Fibroblast of lung (primary cell): ENCODE measurements at regions not wholly inside any gene's neighbourhood (a gene's known extent, or its start where the extent isn't known, plus 50 kb on each side); places are given as distances from the start of the nearest gene placed in this dataset.
A peak's percentile ranks its signal among the peaks of the same experiment; 100 is the strongest.

Experiments
- DNase-seq, 2 donors: peaks; one replicate each; pipeline versions ENCODE4 v3.0.0 to v3.0.0-alpha.2; 2010; ENCODE audit warnings: low read depth in 2 of 2
- H2AFZ ChIP-seq: 2 replicates; pipeline ENCODE4 v1.5.1; 2012; ENCODE audit warnings: low read length, control low read depth, inconsistent platforms
- H3K27ac ChIP-seq: 2 replicates; pipeline ENCODE4 v1.5.1; 2011; ENCODE audit warnings: low read length, control low read depth; ENCODE audit not compliant: insufficient read depth
- H3K27me3 ChIP-seq: 2 replicates; pipeline ENCODE4 v1.5.1; 2011; ENCODE audit warnings: mild to moderate bottlenecking, low read length; ENCODE audit not compliant: control insufficient read depth, insufficient read depth
- H3K36me3 ChIP-seq: 2 replicates; pipeline ENCODE4 v1.5.1; 2011; ENCODE audit warnings: low read length; ENCODE audit not compliant: control insufficient read depth, insufficient read depth
- H3K4me1 ChIP-seq: 2 replicates; pipeline ENCODE4 v1.5.1; 2011; ENCODE audit warnings: low read length; ENCODE audit not compliant: control insufficient read depth, insufficient read depth; ENCODE audit errors: extremely low read depth
- H3K4me2 ChIP-seq: 2 replicates; pipeline ENCODE4 v1.5.1; 2011; ENCODE audit warnings: low read length, control low read depth; ENCODE audit not compliant: insufficient read depth; ENCODE audit errors: extremely low read depth
- H3K4me3 ChIP-seq, 4 experiments: fragments of 200-600 bp in 1 of 4; sonication (generic) in 1 of 4; replicated peaks in 1 of 4; 2 replicates each; pipeline ENCODE4 v1.5.1; 2011 to 2016; ENCODE audit warnings: low read length in 4 of 4, low read depth in 3 of 4, mild to moderate bottlenecking in 3 of 4, control low read depth in 2 of 4, inconsistent platforms in 1 of 4, mixed read lengths in 1 of 4; ENCODE audit not compliant: insufficient read depth in 1 of 4; ENCODE audit errors: control extremely low read depth in 1 of 4
- H3K79me2 ChIP-seq: 2 replicates; pipeline ENCODE4 v1.5.1; 2012; ENCODE audit warnings: mild to moderate bottlenecking, low read length, inconsistent platforms; ENCODE audit not compliant: control insufficient read depth, insufficient read depth
- H3K9ac ChIP-seq: 2 replicates; pipeline ENCODE4 v1.5.1; 2011; ENCODE audit warnings: mild to moderate bottlenecking, low read length, control low read depth; ENCODE audit not compliant: insufficient read depth
- H3K9me3 ChIP-seq: 2 replicates; pipeline ENCODE4 v1.5.1; 2012; ENCODE audit warnings: low read depth, low read length; ENCODE audit not compliant: control insufficient read depth, insufficient read depth
- H4K20me1 ChIP-seq: 2 replicates; pipeline ENCODE4 v1.5.1; 2011; ENCODE audit warnings: low read length; ENCODE audit not compliant: control insufficient read depth, insufficient read depth; ENCODE audit errors: extremely low read depth
- CTCF ChIP-seq, 2 donors: IDR thresholded peaks in 1 of 2; conservative IDR thresholded peaks in 1 of 2; 1 replicate in 1 of 2; 2 replicates in 1 of 2; pipeline ENCODE4 v1.5.1; 2011 to 2012; ENCODE audit warnings: low read length in 2 of 2, control low read depth in 1 of 2, inconsistent platforms in 1 of 2, low read depth in 1 of 2, mild to moderate bottlenecking in 1 of 2
- EZH2 ChIP-seq: IDR thresholded peaks from 2 replicates; pipeline ENCODE4 v1.5.1; 2012; ENCODE audit warnings: low read length, control low read depth, mild to moderate bottlenecking; ENCODE audit errors: missing control alignments

DNA sequence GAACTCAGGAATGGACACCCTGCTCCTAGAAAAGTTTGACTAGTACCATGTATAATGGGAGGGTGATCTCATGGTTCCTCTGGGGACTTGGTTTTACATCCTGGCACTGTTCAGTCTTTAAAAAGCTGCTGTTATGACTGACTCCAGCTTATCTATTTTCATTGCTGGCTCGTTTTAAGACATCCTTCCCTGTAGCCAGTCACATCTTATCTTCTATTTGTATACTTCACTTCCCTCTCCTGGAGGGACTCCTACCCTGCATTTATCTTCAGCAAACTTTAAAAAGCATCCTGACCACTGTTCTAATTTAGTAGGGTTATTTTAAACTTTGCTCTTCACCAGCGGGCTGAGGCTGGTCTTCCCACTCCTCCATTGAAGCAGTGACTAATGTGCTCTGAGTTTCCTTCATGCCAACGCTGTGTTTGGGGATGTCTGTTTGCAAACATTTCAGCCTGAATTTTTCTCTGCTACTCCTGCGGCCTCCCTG lies 72.9 kb upstream of the ARMC3 start:
- Histone ChIP-seq H3K4me2 (no peak overlapping the region), H3K4me3 (no peak overlapping the region), H3K4me1 (no peaks in the 10 kb centered on the region), H2AFZ (no peak overlapping the region), H3K27ac (no peak overlapping the region), H3K9ac (no peak overlapping the region), H3K27me3 (no peaks in the 10 kb centered on the region), H4K20me1 (no peaks in the 10 kb centered on the region), H3K36me3 (no peaks in the 10 kb centered on the region), H3K79me2 (no peaks in the 10 kb centered on the region), H3K9me3 (no peaks in the 10 kb centered on the region)
- DNase-seq = peak; percentile 41 to 47
- TF ChIP-seq CTCF (conservative IDR thresholded peaks at IDR 0.05 in 1 of 2, IDR thresholded peaks at IDR 0.05 in 1 of 2; ENCODE audit: low read depth in 1 of 2, low read length in 2 of 2) (peak; percentile 7 to 19), EZH2 (no peak)

DNA sequence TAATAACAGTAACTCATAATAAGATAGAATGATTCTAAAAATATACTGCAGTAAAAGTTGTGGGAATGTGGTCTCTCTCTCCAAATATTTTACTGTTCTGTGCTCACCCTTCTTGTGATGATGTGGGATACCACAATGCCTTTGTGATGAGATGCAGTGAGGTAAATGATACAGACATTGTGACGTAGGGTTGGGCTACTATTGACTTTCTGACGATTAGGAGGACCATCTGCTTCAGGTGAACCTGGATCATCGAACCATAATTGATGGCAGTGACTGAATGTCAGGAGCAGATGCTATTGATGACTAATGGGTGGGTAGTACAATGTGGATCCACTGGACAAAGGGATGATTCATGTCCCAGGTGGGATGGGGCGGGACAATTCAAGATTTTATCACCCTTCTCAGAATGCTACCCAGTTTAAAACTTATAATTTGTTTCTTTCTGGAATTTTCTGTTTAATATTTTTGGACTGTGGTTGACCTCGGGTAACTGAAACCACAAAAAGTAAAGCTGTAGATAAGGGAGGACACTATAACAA lies 73.9 kb upstream of the ARMC3 start:
- Histone ChIP-seq H3K9me3 (no peaks in the 10 kb centered on the region), H3K36me3 (no peaks in the 10 kb centered on the region), H3K9ac (no peak overlapping the region), H3K4me1 (no peaks in the 10 kb centered on the region), H3K27me3 (no peaks in the 10 kb centered on the region), H3K27ac (no peak overlapping the region), H3K4me3 (no peak overlapping the region), H4K20me1 (no peaks in the 10 kb centered on the region), H2AFZ (no peak overlapping the region), H3K79me2 (no peaks in the 10 kb centered on the region), H3K4me2 (no peak overlapping the region)
- no peak for TF ChIP-seq EZH2
- TF ChIP-seq CTCF (conservative IDR thresholded peaks at IDR 0.05 in 1 of 2, IDR thresholded peaks at IDR 0.05 in 1 of 2; ENCODE audit: low read depth in 1 of 2, low read length in 2 of 2) = no peak
- peak in 1 of 2 donors; percentile 96 for DNase-seq

DNA sequence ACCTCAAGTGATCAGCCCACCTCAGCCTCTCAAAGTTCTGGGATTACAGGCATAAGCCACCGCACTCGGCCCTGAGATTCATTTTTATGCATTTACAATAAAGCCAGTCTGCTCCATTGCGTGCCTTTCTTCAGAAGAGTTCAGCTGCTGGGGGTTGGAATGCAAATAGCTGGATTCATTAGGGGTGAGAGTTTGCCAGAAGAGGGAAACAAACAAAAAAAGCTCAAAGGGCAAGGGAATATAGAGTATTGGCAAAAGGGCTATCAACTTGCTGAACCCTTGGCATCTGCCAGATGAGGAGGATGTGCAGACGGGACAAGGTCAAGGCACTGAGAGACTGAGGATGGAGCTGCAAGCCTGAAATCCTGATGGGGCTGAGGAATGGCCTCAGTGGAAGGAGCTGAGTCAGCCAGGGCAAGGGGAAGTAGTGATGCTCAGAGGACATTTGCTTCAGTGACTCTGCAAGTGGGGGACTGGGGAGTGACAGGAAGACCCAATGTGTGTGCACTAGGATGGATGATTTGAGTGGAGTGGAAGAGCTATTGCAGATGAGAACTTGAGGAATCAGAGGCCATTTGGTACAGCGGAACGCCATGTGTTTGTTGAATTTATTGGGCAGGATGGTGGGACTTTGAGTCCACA lies 75.0 kb upstream of the ARMC3 start:
- no peaks in the 10 kb centered on the region for H3K36me3 ChIP-seq
- no peak for TF ChIP-seq CTCF (conservative IDR thresholded peaks at IDR 0.05 in 1 of 2, IDR thresholded peaks at IDR 0.05 in 1 of 2; ENCODE audit: low read depth in 1 of 2, low read length in 2 of 2)
- no peak for TF ChIP-seq EZH2

More for the DNA sequence above, 75.0 kb upstream of the ARMC3 start:
- Histone ChIP-seq H3K79me2 (no peaks in the 10 kb centered on the region), H2AFZ (no peak overlapping the region), H3K4me1 (no peaks in the 10 kb centered on the region), H3K4me2 (no peak overlapping the region), H4K20me1 (no peaks in the 10 kb centered on the region), H3K9me3 (no peaks in the 10 kb centered on the region), H3K4me3 (no peak overlapping the region), H3K27ac (no peak overlapping the region), H3K27me3 (no peaks in the 10 kb centered on the region), H3K9ac (no peak overlapping the region)
- no peak for DNase-seq
